ENCODE measurements at regions not wholly inside any gene's neighbourhood (a gene's known extent, or its start where the extent isn't known, plus 50 kb on each side); places are given as distances from the start of the nearest gene placed in this dataset.

- TF ChIP-seq CTCF (IDR thresholded peaks at IDR 0.05; ENCODE audit: low read length) (no peak), EZH2phosphoT487 (IDR thresholded peaks at IDR 0.05; ENCODE audit: low read length) (no peak)
Observed at GRCh38 chr15:38688761-38689160, 124.1 kb upstream of the RASGRP1 start.

Data from MM.1S (cell line).